ENCODE measurements at regions not wholly inside any gene's neighbourhood (a gene's known extent, or its start where the extent isn't known, plus 50 kb on each side); places are given as distances from the start of the nearest gene placed in this dataset.

GRCh38 chr13:40434516-40435397 is 231.7 kb downstream of the FOXO1 start:
- Histone ChIP-seq H3K4me3 (ENCODE audit: low read depth, low read length, poor library complexity, severe bottlenecking) (no peak overlapping the region), H4K20me1 (ENCODE audit: insufficient read depth, low read length) (no peaks in the 10 kb centered on the region), H3K27ac (ENCODE audit: low read depth, low read length, poor library complexity, severe bottlenecking) (peak overlapping the region; percentile 98), H3K9me3 (ENCODE audit: low read length) (no peaks in the 10 kb centered on the region), H2AFZ (ENCODE audit: low read length) (peak overlapping the region; percentile 75), H3K4me2 (ENCODE audit: low read length) (peak overlapping the region; percentile 46), H3K79me2 (ENCODE audit: insufficient read depth, low read depth, low read length) (no peaks in the 10 kb centered on the region), H3K36me3 (ENCODE audit: insufficient read depth, low read length) (no peaks in the 10 kb centered on the region), H3K4me1 (ENCODE audit: insufficient read depth, low read length, poor library complexity, severe bottlenecking) (peaks cover 91% of the 10 kb centered on the region), H3K9me2 (ENCODE audit: insufficient read depth, low read length) (no peaks in the 10 kb centered on the region)
- ChIA-PET CTCF (ENCODE audit: unreplicated experiment) (interaction anchor here (1.0 kb wide), 3 partner anchors 8 to 10 kb away, joined by 3 to 6 read pairs (median 4); no protein-coding TSS in a partner anchor), POLR2A (interaction anchor here (0.6 to 4.9 kb wide), 13 partner anchors 8 to 307 kb away, joined by 3 to 57 read pairs (median 4); no protein-coding TSS in a partner anchor)
- intact Hi-C loops (cut with micrococcal nuclease; ENCODE audit: unreplicated experiment): loop anchor here (5.0 kb wide), 3 partner anchors 48 to 307 kb away; no protein-coding TSS in a partner anchor
- no peak for TF ChIP-seq EZH2phosphoT487 (IDR thresholded peaks at IDR 0.05; ENCODE audit: borderline replicate concordance, low read depth, low read length)
- TF ChIP-seq, protein P1, sequence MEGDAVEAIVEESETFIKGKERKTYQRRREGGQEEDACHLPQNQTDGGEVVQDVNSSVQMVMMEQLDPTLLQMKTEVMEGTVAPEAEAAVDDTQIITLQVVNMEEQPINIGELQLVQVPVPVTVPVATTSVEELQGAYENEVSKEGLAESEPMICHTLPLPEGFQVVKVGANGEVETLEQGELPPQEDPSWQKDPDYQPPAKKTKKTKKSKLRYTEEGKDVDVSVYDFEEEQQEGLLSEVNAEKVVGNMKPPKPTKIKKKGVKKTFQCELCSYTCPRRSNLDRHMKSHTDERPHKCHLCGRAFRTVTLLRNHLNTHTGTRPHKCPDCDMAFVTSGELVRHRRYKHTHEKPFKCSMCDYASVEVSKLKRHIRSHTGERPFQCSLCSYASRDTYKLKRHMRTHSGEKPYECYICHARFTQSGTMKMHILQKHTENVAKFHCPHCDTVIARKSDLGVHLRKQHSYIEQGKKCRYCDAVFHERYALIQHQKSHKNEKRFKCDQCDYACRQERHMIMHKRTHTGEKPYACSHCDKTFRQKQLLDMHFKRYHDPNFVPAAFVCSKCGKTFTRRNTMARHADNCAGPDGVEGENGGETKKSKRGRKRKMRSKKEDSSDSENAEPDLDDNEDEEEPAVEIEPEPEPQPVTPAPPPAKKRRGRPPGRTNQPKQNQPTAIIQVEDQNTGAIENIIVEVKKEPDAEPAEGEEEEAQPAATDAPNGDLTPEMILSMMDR (conservative IDR thresholded peaks at IDR 0.05; ENCODE audit: low read length): no peak
- BruUV-seq (replicated peaks): no TSS peak
- DNase-seq (ENCODE audit: low spot score): peak; percentile 59

DNA sequence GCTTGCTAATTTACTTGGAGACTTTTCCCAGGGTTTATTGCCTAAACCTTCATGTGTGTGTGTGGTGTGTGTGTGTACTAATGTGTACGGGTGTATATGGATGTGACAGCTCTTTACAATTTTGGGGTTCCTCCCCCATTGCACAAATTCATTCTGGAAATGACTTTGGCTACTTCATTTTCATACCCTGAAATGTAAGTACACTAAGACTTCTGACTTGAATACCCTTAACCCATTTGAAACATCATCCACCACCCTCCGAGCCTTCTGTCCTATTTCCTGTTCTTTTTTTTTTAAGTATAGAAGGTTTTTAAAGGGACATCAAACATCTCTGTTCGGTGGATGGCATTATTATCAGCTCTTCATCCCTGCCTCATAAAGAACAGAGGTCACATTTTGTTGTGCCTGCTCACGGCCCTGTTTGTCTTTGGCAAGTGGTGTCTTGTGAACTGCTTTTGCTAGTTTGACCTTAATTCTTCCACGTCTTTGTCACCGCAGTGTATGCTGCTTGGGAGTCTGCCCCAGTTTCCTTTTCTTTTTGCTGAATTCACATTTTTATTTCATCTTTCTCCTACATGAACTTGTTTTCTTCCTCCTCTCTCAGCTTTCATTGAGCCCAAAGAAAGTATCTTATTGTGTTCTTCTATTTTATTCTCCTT is 228.3 kb downstream of the FOXO1 start:
- Histone ChIP-seq H3K4me3 (ENCODE audit: low read depth, low read length, poor library complexity, severe bottlenecking) (peak overlapping the region; percentile 11), H2AFZ (ENCODE audit: low read length) (peak overlapping the region; percentile 62; the same call in 1 of the 2 replicates), H3K4me2 (ENCODE audit: low read length) (peak overlapping the region; percentile 59), H3K4me1 (ENCODE audit: insufficient read depth, low read length, poor library complexity, severe bottlenecking) (peaks cover 92% of the 10 kb centered on the region), H4K20me1 (ENCODE audit: insufficient read depth, low read length) (no peaks in the 10 kb centered on the region), H3K9me3 (ENCODE audit: low read length) (no peaks in the 10 kb centered on the region), H3K9me2 (ENCODE audit: insufficient read depth, low read length) (no peaks in the 10 kb centered on the region), H3K27ac (ENCODE audit: low read depth, low read length, poor library complexity, severe bottlenecking) (peak overlapping the region; percentile 35), H3K79me2 (ENCODE audit: insufficient read depth, low read depth, low read length) (no peaks in the 10 kb centered on the region), H3K36me3 (ENCODE audit: insufficient read depth, low read length) (no peaks in the 10 kb centered on the region)
- DNase-seq (ENCODE audit: low spot score): no peak
- TF ChIP-seq, protein P1 (conservative IDR thresholded peaks at IDR 0.05; ENCODE audit: low read length): no peak
- TF ChIP-seq EZH2phosphoT487 (IDR thresholded peaks at IDR 0.05; ENCODE audit: borderline replicate concordance, low read depth, low read length): no peak
- intact Hi-C loops (cut with micrococcal nuclease; ENCODE audit: unreplicated experiment): no loop called here
- ChIA-PET CTCF (ENCODE audit: unreplicated experiment) (no interaction called here), POLR2A (interaction anchor here (0.6 to 1.4 kb wide), 6 partner anchors 18 to 863 kb away, joined by 3 to 5 read pairs (median 4); no protein-coding TSS in a partner anchor)
- BruUV-seq (replicated peaks): no TSS peak
